Muscle of leg (tissue), 3 donors: ENCODE measurements at regions not wholly inside any gene's neighbourhood (a gene's known extent, or its start where the extent isn't known, plus 50 kb on each side); places are given as distances from the start of the nearest gene placed in this dataset.

Experiments used
- DNase-seq: peaks from one replicate; pipeline ENCODE4 v3.0.0; 2013
- H3K27ac ChIP-seq: one replicate; pipeline ENCODE4 v1.5.1; 2013; ENCODE audit warnings: mild to moderate bottlenecking, low read length, control low read depth
- H3K27me3 ChIP-seq: one replicate; pipeline ENCODE4 v1.6.1; 2013; ENCODE audit warnings: low read length; ENCODE audit not compliant: control insufficient read depth, insufficient read depth
- H3K36me3 ChIP-seq: one replicate; pipeline ENCODE4 v1.6.1; 2013; ENCODE audit warnings: low read length; ENCODE audit not compliant: control insufficient read depth, insufficient read depth
- H3K4me1 ChIP-seq: one replicate; pipeline ENCODE4 v1.6.1; 2013; ENCODE audit warnings: low read length; ENCODE audit not compliant: control insufficient read depth, insufficient read depth
- H3K4me3 ChIP-seq: one replicate; pipeline ENCODE4 v1.5.1; 2013; ENCODE audit warnings: low read length, control low read depth
- H3K9me3 ChIP-seq: replicated peaks from 2 replicates; pipeline ENCODE4 v1.6.1; 2013; ENCODE audit warnings: low read depth, low read length; ENCODE audit not compliant: control insufficient read depth
- WGBS: methylation state at CpG from one replicate; pipeline ENCODE4 v1.1.5; 2013; ENCODE audit warnings: missing lambda C conversion rate; ENCODE audit not compliant: insufficient coverage; 5-methylcytosine and 5-hydroxymethylcytosine counted together

- DNase-seq: no peak
- H3K27me3 ChIP-seq: no peaks in the 10 kb centered on the region
- WGBS: 92% methylated on average over 2 of the region's 3 CpGs
These were observed 301.3 kb upstream of the SKOR2 start for GRCh38 chr18:47552783-47553182.

GRCh38 chr18:47550611-47551010 is 299.2 kb upstream of the SKOR2 start:
- Histone ChIP-seq H3K9me3 (no peaks in the 10 kb centered on the region), H3K4me1 (no peaks in the 10 kb centered on the region), H3K36me3 (no peaks in the 10 kb centered on the region), H3K4me3 (no peak overlapping the region), H3K27ac (no peak overlapping the region), H3K27me3 (no peaks in the 10 kb centered on the region)
- DNase-seq: no peak
- WGBS: 83% methylated on average over 1 of the region's 2 CpGs

More at GRCh38 chr18:47552783-47553182, 301.3 kb upstream of the SKOR2 start:
- H3K4me3 ChIP-seq: no peak overlapping the region
- H3K4me1 ChIP-seq: no peaks in the 10 kb centered on the region
- no peak overlapping the region for H3K27ac ChIP-seq
- no peaks in the 10 kb centered on the region for H3K36me3 ChIP-seq
- H3K9me3 ChIP-seq: no peaks in the 10 kb centered on the region

- Histone ChIP-seq H3K27me3 (no peaks in the 10 kb centered on the region), H3K9me3 (no peaks in the 10 kb centered on the region), H3K4me1 (no peaks in the 10 kb centered on the region), H3K36me3 (no peaks in the 10 kb centered on the region), H3K27ac (no peak overlapping the region), H3K4me3 (no peak overlapping the region)
- DNase-seq: no peak
- WGBS: no CpG with 5 or more reads among the region's 2 CpGs
These were observed 297.6 kb upstream of the SKOR2 start for GRCh38 chr18:47549021-47549540.

- Histone ChIP-seq H3K27me3 (no peaks in the 10 kb centered on the region), H3K4me3 (no peak overlapping the region), H3K27ac (no peak overlapping the region), H3K9me3 (no peaks in the 10 kb centered on the region), H3K4me1 (no peaks in the 10 kb centered on the region), H3K36me3 (no peaks in the 10 kb centered on the region)
- 86% methylated on average over 4 of the region's 6 CpGs for WGBS
- DNase-seq: no peak
These were observed 296.2 kb upstream of the SKOR2 start for GRCh38 chr18:47547539-47548202.

- Histone ChIP-seq H3K36me3 (no peaks in the 10 kb centered on the region), H3K9me3 (no peaks in the 10 kb centered on the region), H3K27ac (no peak overlapping the region), H3K4me3 (no peak overlapping the region), H3K27me3 (no peaks in the 10 kb centered on the region), H3K4me1 (no peaks in the 10 kb centered on the region)
- DNase-seq: no peak
- 61% methylated on average over 3 of the region's 6 CpGs for WGBS
These were observed 294.2 kb upstream of the SKOR2 start for GRCh38 chr18:47545613-47546012.

- 59% methylated on average over 2 of the region's 3 CpGs for WGBS
- H3K27me3 ChIP-seq: no peaks in the 10 kb centered on the region
- no peak overlapping the region for H3K27ac ChIP-seq
- H3K4me3 ChIP-seq: no peak overlapping the region
- no peak for DNase-seq
- H3K36me3 ChIP-seq: no peaks in the 10 kb centered on the region
- H3K9me3 ChIP-seq: no peaks in the 10 kb centered on the region
- H3K4me1 ChIP-seq: no peaks in the 10 kb centered on the region
These were observed 291.6 kb upstream of the SKOR2 start for GRCh38 chr18:47543080-47543479.

GRCh38 chr18:47542551-47542950 is 291.1 kb upstream of the SKOR2 start:
- DNase-seq: no peak
- Histone ChIP-seq H3K27ac (no peak overlapping the region), H3K9me3 (no peaks in the 10 kb centered on the region), H3K4me1 (no peaks in the 10 kb centered on the region), H3K27me3 (no peaks in the 10 kb centered on the region), H3K4me3 (no peak overlapping the region), H3K36me3 (no peaks in the 10 kb centered on the region)
- no CpG with 5 or more reads among the region's 2 CpGs for WGBS

- WGBS: 1% methylated on average over 27 of the region's 27 CpGs
- no peaks in the 10 kb centered on the region for H3K36me3 ChIP-seq
- no peak for DNase-seq
- H3K27me3 ChIP-seq: peaks cover 24% of the 10 kb centered on the region
- H3K9me3 ChIP-seq: no peaks in the 10 kb centered on the region
- no peaks in the 10 kb centered on the region for H3K4me1 ChIP-seq
- H3K4me3 ChIP-seq: no peak overlapping the region
- no peak overlapping the region for H3K27ac ChIP-seq
These were observed 280.3 kb upstream of the SKOR2 start for GRCh38 chr18:47531717-47532116.

- H3K27ac ChIP-seq: no peak overlapping the region
These were observed 279.2 kb upstream of the SKOR2 start for GRCh38 chr18:47530695-47531094.

GRCh38 chr18:47528343-47528742 is 276.9 kb upstream of the SKOR2 start:
- Histone ChIP-seq H3K27me3 (peaks cover 23% of the 10 kb centered on the region), H3K4me3 (no peak overlapping the region), H3K4me1 (no peaks in the 10 kb centered on the region), H3K27ac (no peak overlapping the region), H3K9me3 (no peaks in the 10 kb centered on the region), H3K36me3 (no peaks in the 10 kb centered on the region)
- no CpG with 5 or more reads among the region's 1 CpG for WGBS
- DNase-seq: no peak

More at GRCh38 chr18:47530695-47531094, 279.2 kb upstream of the SKOR2 start:
- no peak for DNase-seq
- Histone ChIP-seq H3K36me3 (no peaks in the 10 kb centered on the region), H3K9me3 (no peaks in the 10 kb centered on the region), H3K27me3 (peaks cover 24% of the 10 kb centered on the region), H3K4me1 (no peaks in the 10 kb centered on the region), H3K4me3 (no peak overlapping the region)
- 78% methylated on average over 3 of the region's 3 CpGs for WGBS

- WGBS: 52% methylated on average over 13 of the region's 24 CpGs
These were observed 274.7 kb upstream of the SKOR2 start for GRCh38 chr18:47526147-47526546.

More at GRCh38 chr18:47526147-47526546, 274.7 kb upstream of the SKOR2 start:
- Histone ChIP-seq H3K27ac (no peak overlapping the region), H3K9me3 (no peaks in the 10 kb centered on the region), H3K4me3 (no peak overlapping the region), H3K27me3 (peaks cover 11% of the 10 kb centered on the region), H3K4me1 (no peaks in the 10 kb centered on the region), H3K36me3 (no peaks in the 10 kb centered on the region)
- DNase-seq: no peak
